ENCODE measurements at regions not wholly inside any gene's neighbourhood (a gene's known extent, or its start where the extent isn't known, plus 50 kb on each side); places are given as distances from the start of the nearest gene placed in this dataset.

GRCh38 chr17:33837281-33837680, 417.8 kb upstream of the CCL2 start:
- H3K36me3 ChIP-seq (ENCODE audit: control insufficient read depth in 2 of 3, insufficient read depth in 3 of 3, low read length in 3 of 3), result no peaks in the 10 kb centered on the region
- H3K9me3 ChIP-seq (ENCODE audit: control insufficient read depth in 2 of 3, insufficient read depth in 1 of 3, low read length in 3 of 3), result no peaks in the 10 kb centered on the region
- H3K27ac ChIP-seq (ENCODE audit: low read depth in 2 of 2, low read length in 2 of 2), result no peak overlapping the region
- TF ChIP-seq CTCF (IDR thresholded peaks at IDR 0.05; ENCODE audit: borderline replicate concordance, extremely low read depth, insufficient read depth), result no peak
- no peak overlapping the region for H3K9ac ChIP-seq (ENCODE audit: low read length in 3 of 3)
- no peak for FAIRE-seq
- H3K4me1 ChIP-seq (ENCODE audit: control insufficient read depth in 2 of 3, insufficient read depth in 2 of 3, low read depth in 1 of 3, low read length in 3 of 3), result no peaks in the 10 kb centered on the region
- no peak for DNase-seq
- intact Hi-C loops (cut with DNase I), result no loop called here
- peaks cover under 1% of the 10 kb centered on the region for H3K27me3 ChIP-seq (ENCODE audit: control insufficient read depth, insufficient read depth, low read length)
- H3K4me3 ChIP-seq (ENCODE audit: low read length in 3 of 3), result no peak overlapping the region

- Histone ChIP-seq H3K4me1 (ENCODE audit: control insufficient read depth in 2 of 3, insufficient read depth in 2 of 3, low read depth in 1 of 3, low read length in 3 of 3) (no peaks in the 10 kb centered on the region), H3K27me3 (ENCODE audit: control insufficient read depth, insufficient read depth, low read length) (peaks cover 2% of the 10 kb centered on the region), H3K9ac (ENCODE audit: low read length in 3 of 3) (no peak overlapping the region), H3K9me3 (ENCODE audit: control insufficient read depth in 2 of 3, insufficient read depth in 1 of 3, low read length in 3 of 3) (no peaks in the 10 kb centered on the region), H3K27ac (ENCODE audit: low read depth in 2 of 2, low read length in 2 of 2) (no peak overlapping the region), H3K4me3 (ENCODE audit: low read length in 3 of 3) (no peak overlapping the region), H3K36me3 (ENCODE audit: control insufficient read depth in 2 of 3, insufficient read depth in 3 of 3, low read length in 3 of 3) (no peaks in the 10 kb centered on the region)
- no peak for TF ChIP-seq CTCF (IDR thresholded peaks at IDR 0.05; ENCODE audit: borderline replicate concordance, extremely low read depth, insufficient read depth)
- DNase-seq (no peak), FAIRE-seq (no peak)
- intact Hi-C loops (cut with DNase I), result no loop called here
Measured at GRCh38 chr17:33838281-33838680, 416.8 kb upstream of the CCL2 start.

- Histone ChIP-seq H3K4me1 (ENCODE audit: control insufficient read depth in 2 of 3, insufficient read depth in 2 of 3, low read depth in 1 of 3, low read length in 3 of 3) (no peaks in the 10 kb centered on the region), H3K27me3 (ENCODE audit: control insufficient read depth, insufficient read depth, low read length) (no peaks in the 10 kb centered on the region), H3K9ac (ENCODE audit: low read length in 3 of 3) (no peak overlapping the region), H3K36me3 (ENCODE audit: control insufficient read depth in 2 of 3, insufficient read depth in 3 of 3, low read length in 3 of 3) (no peaks in the 10 kb centered on the region), H3K9me3 (ENCODE audit: control insufficient read depth in 2 of 3, insufficient read depth in 1 of 3, low read length in 3 of 3) (no peaks in the 10 kb centered on the region), H3K27ac (ENCODE audit: low read depth in 2 of 2, low read length in 2 of 2) (no peak overlapping the region), H3K4me3 (ENCODE audit: low read length in 3 of 3) (no peak overlapping the region)
- FAIRE-seq (no peak), DNase-seq (no peak)
- intact Hi-C loops (cut with DNase I), result no loop called here
- TF ChIP-seq CTCF (IDR thresholded peaks at IDR 0.05; ENCODE audit: borderline replicate concordance, extremely low read depth, insufficient read depth), result no peak
Measured at GRCh38 chr17:33847900-33848299, 407.2 kb upstream of the CCL2 start.

GRCh38 chr17:33848433-33848832, 406.7 kb upstream of the CCL2 start:
- intact Hi-C loops (cut with DNase I), result no loop called here
- no peaks in the 10 kb centered on the region for H3K27me3 ChIP-seq (ENCODE audit: control insufficient read depth, insufficient read depth, low read length)
- no peak overlapping the region for H3K27ac ChIP-seq (ENCODE audit: low read depth in 2 of 2, low read length in 2 of 2)
- H3K4me3 ChIP-seq (ENCODE audit: low read length in 3 of 3), result no peak overlapping the region
- no peaks in the 10 kb centered on the region for H3K9me3 ChIP-seq (ENCODE audit: control insufficient read depth in 2 of 3, insufficient read depth in 1 of 3, low read length in 3 of 3)
- H3K36me3 ChIP-seq (ENCODE audit: control insufficient read depth in 2 of 3, insufficient read depth in 3 of 3, low read length in 3 of 3), result no peaks in the 10 kb centered on the region
- H3K4me1 ChIP-seq (ENCODE audit: control insufficient read depth in 2 of 3, insufficient read depth in 2 of 3, low read depth in 1 of 3, low read length in 3 of 3), result no peaks in the 10 kb centered on the region
- DNase-seq, result no peak
- no peak for FAIRE-seq
- TF ChIP-seq CTCF (IDR thresholded peaks at IDR 0.05; ENCODE audit: borderline replicate concordance, extremely low read depth, insufficient read depth), result no peak
- H3K9ac ChIP-seq (ENCODE audit: low read length in 3 of 3), result no peak overlapping the region

Data from kidney (tissue), 13 donors.